ENCODE measurements at regions not wholly inside any gene's neighbourhood (a gene's known extent, or its start where the extent isn't known, plus 50 kb on each side); places are given as distances from the start of the nearest gene placed in this dataset.
A peak's percentile ranks its signal among the peaks of the same experiment; 100 is the strongest.

DNA sequence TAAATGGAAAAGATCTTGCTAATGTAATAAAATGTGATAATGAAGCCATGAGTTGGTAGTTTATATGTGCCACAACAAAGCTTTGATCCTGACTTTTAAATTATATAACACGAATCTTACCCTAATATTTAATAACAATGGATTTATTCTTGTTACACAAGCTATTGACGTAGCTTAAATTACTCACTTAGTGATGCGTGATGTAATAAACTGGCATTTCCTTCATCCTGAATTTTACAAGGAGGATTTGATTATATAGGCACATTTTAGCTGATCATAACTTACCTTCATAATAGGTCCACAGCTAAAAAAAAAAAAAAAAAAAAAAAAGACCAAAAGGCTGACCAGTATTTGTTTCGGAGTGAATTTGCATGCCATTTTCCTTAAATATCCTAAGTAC, 76.2 kb upstream of the IVNS1ABP start:
- H3K9me2 ChIP-seq = no peaks in the 10 kb centered on the region
- H2AFZ ChIP-seq (ENCODE audit: low read depth) = peak overlapping the region; percentile 14; the same call in 1 of the 2 replicates
- no peaks in the 10 kb centered on the region for H3K4me1 ChIP-seq (ENCODE audit: control insufficient read depth in 1 of 2, insufficient read depth in 2 of 2, low read depth in 1 of 2, low read length in 1 of 2)
- no peak overlapping the region for H3K4me2 ChIP-seq
- no peaks in the 10 kb centered on the region for H3K36me3 ChIP-seq (replicated peaks in 1 of 2; ENCODE audit: control insufficient read depth in 1 of 2, insufficient read depth in 2 of 2, low read length in 1 of 2)
- no peak overlapping the region for H3K4me3 ChIP-seq (ENCODE audit: low read depth in 2 of 2, low read length in 1 of 2)
- CTCF ChIA-PET = interaction anchor here (1.1 kb wide), 1 partner anchor 288 kb away, joined by 3 read pairs; no protein-coding TSS in a partner anchor
- H3K9me3 ChIP-seq = no peaks in the 10 kb centered on the region
- POLR2A ChIA-PET = interaction anchor here (0.7 kb wide), 1 partner anchor 78 kb away, joined by 3 read pairs; no protein-coding TSS in a partner anchor
- H3K27ac ChIP-seq (ENCODE audit: low read depth in 2 of 2, low read length in 1 of 2) = no peak overlapping the region
- no peaks in the 10 kb centered on the region for H3K79me2 ChIP-seq (ENCODE audit: insufficient read depth)
- no peak for DNase-seq
- no peak for TF ChIP-seq RCOR1 (IDR thresholded peaks at IDR 0.05; ENCODE audit: low read length)
- TF ChIP-seq NFIC (IDR thresholded peaks at IDR 0.05; ENCODE audit: borderline replicate concordance) = no peak
- no peak for TF ChIP-seq MEF2A (IDR thresholded peaks at IDR 0.05; ENCODE audit: borderline replicate concordance, low read depth)
- no peak for TF ChIP-seq RXRA (IDR thresholded peaks at IDR 0.05; ENCODE audit: borderline replicate concordance, low read depth)
- TF ChIP-seq TEAD4 (IDR thresholded peaks at IDR 0.05; ENCODE audit: borderline replicate concordance, insufficient read depth) = no peak
- no peak for TF ChIP-seq ZBTB33 (IDR thresholded peaks at IDR 0.05; ENCODE audit: borderline replicate concordance, low read depth)
- TF ChIP-seq GATA2 (CRISPR knock-in tag; IDR thresholded peaks at IDR 0.05) = no peak
- TF ChIP-seq, protein P1, sequence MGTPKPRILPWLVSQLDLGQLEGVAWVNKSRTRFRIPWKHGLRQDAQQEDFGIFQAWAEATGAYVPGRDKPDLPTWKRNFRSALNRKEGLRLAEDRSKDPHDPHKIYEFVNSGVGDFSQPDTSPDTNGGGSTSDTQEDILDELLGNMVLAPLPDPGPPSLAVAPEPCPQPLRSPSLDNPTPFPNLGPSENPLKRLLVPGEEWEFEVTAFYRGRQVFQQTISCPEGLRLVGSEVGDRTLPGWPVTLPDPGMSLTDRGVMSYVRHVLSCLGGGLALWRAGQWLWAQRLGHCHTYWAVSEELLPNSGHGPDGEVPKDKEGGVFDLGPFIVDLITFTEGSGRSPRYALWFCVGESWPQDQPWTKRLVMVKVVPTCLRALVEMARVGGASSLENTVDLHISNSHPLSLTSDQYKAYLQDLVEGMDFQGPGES (IDR thresholded peaks at IDR 0.05; ENCODE audit: low read depth, low read length) = no peak
- no peak for TF ChIP-seq TCF12 (IDR thresholded peaks at IDR 0.05)
- TF ChIP-seq FOXJ3 (CRISPR knock-in tag; IDR thresholded peaks at IDR 0.05) = no peak
- TF ChIP-seq NRF1 (IDR thresholded peaks at IDR 0.05; ENCODE audit: low read depth, low read length) = no peak
- TF ChIP-seq CHD2 (IDR thresholded peaks at IDR 0.05; ENCODE audit: low read length, partially characterized antibody) = no peak
- TF ChIP-seq RFX5 (IDR thresholded peaks at IDR 0.05; ENCODE audit: low read length) = no peak
- no peak for TF ChIP-seq MXI1 (IDR thresholded peaks at IDR 0.05; ENCODE audit: low read depth, low read length)
- no peak for TF ChIP-seq FOXM1 (IDR thresholded peaks at IDR 0.05; ENCODE audit: low read depth)
- TF ChIP-seq, protein P2, sequence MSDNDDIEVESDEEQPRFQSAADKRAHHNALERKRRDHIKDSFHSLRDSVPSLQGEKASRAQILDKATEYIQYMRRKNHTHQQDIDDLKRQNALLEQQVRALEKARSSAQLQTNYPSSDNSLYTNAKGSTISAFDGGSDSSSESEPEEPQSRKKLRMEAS (IDR thresholded peaks at IDR 0.05; ENCODE audit: low read depth) = no peak
- TF ChIP-seq TAF1 (IDR thresholded peaks at IDR 0.05; ENCODE audit: borderline replicate concordance, low read depth, low read length) = no peak
- TF ChIP-seq SMC3 (IDR thresholded peaks at IDR 0.05; ENCODE audit: low read depth, low read length) = no peak
- no peak for TF ChIP-seq EP300 (IDR thresholded peaks at IDR 0.05; ENCODE audit: borderline replicate concordance in 1 of 2, low read depth in 1 of 2, low read length in 1 of 2)
- H4K20me1 ChIP-seq (ENCODE audit: insufficient read depth) = no peaks in the 10 kb centered on the region
- H3K9ac ChIP-seq = no peak overlapping the region
- no peaks in the 10 kb centered on the region for H3F3A ChIP-seq (replicated peaks; ENCODE audit: insufficient read depth)
- H3K27me3 ChIP-seq (ENCODE audit: insufficient read depth) = no peaks in the 10 kb centered on the region
- 74% methylated on average over 4 of the region's 4 CpGs for WGBS (ENCODE audit: low lambda C conversion rate)
